ENCODE measurements at regions not wholly inside any gene's neighbourhood (a gene's known extent, or its start where the extent isn't known, plus 50 kb on each side); places are given as distances from the start of the nearest gene placed in this dataset.
"Not testable (repeated sequence)": the region's sequence is repeated elsewhere in the genome, so short reads cannot be mapped to it uniquely, and the experiment has no call there.

DNA sequence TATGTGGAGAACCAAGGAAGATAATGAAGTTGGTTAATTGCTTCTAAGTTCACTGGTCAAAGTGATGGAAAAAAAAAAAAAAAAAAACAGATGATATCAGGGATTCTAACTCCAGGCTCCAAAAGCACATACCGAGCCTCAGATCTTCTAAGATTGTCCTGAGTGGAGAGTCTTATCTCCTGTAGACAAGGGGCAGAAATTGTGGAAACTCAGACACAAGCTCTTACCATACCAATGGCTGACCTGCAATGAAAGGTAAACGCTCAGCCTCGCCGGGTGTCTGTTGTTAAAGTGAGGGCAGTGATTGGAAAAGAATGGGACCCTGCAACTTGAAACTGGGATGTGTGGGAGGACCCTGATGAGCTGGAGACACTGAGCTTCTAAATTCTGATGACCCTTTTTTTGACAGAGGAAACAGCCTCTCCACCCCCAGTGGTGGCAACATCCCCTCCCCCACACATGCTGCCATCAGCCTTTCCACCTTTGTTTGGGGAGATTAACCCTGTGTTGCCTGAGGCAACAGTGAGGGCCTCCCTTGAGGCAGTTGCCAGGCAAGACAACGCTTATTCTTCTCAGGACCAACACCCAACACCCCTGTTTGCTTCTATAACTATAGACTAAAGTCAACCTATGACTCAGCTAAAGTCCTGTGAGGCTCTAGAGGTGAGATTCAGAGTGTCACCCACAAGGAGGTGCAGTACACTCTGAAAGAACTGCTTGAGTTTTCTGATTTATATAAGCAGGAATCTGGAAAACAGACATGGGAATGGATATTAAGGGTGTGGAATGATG lies 154.0 kb downstream of the THBS2 start:
- DNase-seq, result no peak

DNA sequence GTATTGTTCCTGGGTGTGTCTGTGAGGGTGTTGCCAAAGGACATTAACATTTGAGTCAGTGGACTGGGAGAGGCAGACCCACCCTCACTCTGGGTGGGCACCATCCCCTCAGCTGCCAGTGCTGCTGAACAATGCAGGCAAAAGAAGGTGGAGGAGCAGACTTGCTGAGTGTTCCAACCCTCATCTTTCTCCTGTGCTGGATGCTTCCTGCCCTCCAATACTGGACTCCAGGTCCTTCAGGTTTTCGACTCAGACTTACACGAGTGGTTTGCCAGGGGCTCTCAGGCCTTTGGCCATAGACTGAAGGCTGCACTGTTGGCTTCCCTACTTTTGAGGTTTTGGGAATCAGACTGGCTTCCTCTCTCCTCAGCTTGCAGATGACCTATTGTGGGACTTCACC lies 155.0 kb downstream of the THBS2 start:
- DNase-seq, result not testable (repeated sequence)

DNA sequence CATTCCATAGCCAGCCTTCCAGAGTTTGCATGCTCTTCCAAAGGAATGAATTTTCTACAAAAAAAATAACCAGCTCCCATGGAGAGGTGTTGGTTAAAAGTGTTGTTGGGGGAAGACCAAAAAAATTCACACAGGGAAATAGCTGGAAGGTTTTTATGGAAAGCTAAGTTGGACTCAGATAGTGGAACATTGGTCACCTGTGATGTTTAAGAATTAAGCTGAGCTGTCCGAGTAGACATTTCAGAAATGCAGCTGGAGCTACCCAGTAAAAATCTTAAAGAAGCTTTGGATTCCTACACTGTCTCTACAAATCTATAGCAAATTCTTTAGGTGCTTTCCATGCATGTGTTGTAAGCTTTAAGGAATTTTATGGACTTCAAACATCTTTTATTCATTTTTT lies 155.5 kb downstream of the THBS2 start:
- no peak for DNase-seq

DNA sequence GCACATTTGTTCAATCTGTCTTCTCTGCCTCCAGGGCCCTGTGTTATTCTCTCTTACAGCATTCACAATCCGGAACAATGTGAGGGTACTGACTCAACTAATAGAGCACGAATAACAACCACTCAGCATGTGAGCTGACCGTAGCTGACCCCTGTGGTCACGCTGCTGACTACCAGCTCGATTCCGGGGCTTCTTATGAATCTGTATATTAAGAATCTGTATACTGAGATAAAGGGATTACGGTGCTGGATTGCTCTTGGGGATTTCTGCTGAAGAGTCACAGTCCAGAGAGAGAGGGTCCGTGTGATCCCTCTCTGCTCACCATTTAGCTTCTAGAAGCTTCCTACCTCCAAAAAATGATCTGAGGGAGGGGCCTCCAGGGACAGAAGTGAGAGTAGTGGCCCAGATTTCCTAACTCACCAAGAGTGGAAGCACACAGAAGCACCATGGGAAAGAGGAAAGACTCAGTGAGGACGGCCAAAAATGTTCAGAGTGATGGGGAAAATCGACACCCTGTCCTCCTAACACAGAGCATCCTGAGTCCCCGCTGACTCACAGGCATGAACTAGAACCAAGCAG lies 156.2 kb downstream of the THBS2 start:
- no peak for DNase-seq

DNA sequence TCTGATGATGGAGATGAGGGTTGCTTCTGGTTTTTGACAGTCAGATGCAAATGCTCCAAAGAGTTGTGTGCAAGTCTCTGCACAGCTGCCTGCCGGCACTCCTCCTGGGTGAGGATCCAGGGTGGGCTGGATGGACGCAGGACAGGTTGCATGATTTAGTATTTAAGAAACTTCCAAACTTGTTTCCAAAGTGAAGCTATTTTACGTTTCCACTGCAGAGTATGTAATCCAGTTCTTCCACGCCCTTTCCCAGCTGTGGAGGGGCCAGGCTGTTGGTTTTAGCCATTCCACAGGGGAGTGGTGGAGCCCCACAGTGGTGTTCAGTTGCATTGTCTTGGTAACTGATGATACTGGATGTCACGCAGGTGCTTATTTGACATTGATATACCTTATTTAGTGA lies 157.3 kb downstream of the THBS2 start:
- DNase-seq, result no peak

DNA sequence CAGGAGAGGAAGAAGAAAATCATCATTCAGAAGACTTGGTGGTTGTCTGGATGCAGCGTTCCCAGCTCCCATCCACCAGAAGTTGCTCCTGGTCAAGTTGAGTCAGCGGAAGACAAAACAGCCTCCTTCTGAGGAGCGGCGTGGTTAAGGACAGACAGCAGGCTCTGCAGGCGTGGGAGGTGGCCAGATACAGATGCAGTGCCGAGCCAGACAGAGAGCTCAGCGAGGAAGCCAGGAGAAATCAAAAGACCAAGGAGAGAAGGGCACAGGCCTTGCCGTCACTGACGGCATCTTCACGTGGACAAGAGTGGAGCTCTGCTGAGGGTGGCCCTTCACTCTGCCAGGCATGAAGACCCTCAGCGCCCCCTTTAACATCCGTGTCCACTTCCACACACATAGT lies 158.5 kb downstream of the THBS2 start:
- no peak for DNase-seq

DNA sequence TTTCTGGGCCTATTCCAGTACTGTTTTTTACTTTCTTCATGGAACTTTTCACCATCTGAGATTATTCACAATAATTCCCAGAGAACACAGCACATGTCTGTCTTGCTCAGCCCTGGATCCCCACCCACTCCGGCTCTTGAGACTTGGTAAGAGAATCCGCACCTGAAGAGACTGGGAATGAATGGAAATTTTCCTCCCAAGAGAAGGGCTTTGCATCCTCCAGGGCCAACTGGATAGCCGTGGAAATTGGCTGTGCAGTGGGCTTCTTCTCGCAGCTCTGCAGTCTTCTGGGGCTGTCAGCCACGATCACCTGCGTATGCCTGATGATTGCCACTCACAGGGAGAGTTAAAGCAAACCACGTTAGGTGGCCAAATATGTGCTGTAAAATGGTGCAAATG lies 159.1 kb downstream of the THBS2 start:
- DNase-seq, result no peak

DNA sequence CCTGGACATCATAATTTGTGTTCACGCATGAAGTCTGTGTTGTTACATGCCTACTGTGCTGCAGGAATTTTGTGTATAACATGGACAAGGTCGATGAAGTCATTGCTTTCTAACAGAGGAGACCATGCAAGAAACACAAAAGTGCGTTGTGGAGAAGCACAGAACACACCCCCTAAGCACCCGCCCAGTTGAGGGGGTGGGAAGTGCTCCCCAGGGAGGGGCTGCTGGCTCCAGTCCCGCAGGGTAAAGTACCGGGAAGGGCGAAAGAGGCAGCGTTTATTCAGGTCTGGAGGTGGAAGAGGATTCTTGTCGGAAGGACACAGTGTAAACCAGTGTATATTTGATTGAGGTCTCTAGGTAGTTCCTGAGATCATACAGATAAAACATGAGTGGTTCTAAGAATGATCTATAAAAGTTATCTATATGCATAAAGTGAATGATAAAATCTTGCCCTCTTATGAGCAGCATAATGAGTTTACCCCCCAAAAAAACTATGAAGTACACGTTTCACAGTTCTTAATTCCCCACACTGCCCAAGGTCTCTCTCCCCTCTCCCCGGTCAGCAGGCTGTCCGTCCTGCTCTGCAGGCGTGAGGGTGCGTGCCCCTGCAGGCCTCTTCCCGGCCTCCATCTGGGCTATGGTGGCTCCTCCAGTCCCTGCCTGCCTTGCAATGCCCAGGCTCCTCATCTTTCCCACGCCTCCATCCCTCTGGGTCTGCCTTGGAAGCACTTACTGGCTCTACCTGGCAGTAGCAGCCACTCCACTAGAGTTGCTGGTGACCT lies 159.7 kb downstream of the THBS2 start:
- no peak for DNase-seq

DNA sequence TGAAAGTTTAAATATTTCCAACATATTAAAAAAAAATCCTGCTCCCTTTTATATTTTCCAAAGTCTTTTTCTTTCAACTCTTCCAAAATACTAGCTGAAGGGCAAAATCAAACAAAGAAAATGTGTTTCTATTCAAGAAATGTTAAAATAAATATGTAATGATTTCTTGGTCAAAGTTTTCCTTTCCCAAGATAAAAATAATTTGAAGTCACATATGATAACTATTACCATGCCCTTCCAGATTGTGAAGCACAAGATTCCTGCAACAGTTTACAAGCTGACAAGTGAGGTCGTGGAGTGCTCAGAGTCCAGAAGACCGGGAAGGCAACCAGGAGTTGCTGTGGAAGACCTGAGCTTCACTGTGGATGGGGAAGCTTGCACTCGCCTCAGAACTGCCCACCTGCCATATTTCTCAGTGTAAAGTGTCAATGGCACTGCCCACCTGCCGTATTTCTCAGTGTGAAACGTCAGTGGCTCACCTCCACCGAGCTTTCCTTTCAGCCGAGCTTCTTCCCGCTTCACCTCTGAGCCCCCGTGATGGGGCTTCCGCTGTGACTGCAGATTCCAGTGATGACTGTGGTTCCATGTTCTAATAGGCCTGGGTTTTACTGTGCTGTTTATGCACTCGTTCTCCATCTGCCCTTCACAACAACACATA lies 160.5 kb downstream of the THBS2 start:
- DNase-seq, result no peak

DNA sequence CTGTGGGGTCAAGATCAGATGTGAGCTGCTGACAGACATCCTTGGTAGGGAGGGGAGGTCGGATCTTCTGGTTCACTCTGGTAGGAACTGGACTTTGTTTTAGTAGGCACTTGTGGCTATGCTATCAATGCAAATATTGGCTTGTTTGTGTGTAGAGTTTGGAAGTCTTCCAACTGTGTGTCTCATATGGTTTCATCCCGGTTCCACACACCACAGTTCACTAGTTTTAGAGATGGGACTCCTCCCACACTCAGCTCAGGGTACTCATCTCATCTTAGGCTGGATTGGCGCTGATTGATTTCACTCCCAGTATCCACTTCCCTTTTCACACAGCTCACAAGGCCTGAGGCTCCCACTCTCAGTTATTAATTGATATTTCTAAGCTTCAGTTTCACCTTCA lies 161.3 kb downstream of the THBS2 start:
- DNase-seq, result no peak

DNA sequence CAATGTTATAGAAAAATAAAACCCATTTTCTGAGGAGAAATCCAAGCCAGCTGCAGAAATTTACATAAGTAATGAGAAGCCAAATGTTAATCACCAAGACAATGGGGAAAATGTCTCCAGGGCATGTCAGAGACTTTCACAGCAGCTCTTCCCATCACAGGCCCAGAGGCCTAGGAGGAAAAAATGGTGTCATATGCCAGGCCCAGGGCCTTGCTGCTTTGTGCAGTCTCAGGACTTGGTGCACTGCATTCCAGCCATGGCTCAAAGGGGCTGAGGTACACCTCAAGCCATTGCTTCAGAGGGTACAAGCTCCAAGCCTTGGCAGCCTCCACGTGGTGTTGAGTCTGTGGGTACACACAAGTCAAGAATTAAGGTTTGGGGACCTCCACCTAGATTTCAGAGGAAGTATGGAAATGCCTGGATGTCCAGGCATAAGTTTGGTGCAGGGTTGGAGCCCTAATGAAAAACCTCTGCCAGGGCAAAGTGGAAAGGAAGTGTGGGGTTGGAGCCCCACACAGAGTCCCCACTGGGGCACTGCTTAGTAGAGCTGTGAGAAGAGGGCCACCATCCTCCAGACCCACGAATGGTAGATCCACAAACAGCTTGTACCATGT lies 163.0 kb downstream of the THBS2 start:
- not testable (repeated sequence) for DNase-seq

DNA sequence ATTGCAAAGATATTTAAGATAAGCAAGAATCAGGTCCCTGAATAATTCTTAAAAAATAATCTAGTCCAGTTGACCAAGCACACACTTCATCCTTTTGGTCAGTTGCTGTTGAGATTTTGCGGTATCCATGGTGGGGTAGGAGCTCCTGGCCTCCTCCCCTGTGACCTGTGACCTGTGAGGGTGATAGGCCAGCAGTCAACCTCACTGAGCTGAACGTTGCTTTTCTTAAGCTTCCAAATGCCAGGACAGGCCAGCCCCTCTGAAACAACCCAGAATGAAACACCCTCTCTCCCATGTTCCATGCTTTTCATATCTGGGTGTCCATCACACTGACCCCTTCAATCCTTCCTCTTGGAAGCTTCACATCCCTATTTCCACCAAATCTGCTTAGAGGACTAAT lies 164.9 kb downstream of the THBS2 start:
- no peak for DNase-seq

DNA sequence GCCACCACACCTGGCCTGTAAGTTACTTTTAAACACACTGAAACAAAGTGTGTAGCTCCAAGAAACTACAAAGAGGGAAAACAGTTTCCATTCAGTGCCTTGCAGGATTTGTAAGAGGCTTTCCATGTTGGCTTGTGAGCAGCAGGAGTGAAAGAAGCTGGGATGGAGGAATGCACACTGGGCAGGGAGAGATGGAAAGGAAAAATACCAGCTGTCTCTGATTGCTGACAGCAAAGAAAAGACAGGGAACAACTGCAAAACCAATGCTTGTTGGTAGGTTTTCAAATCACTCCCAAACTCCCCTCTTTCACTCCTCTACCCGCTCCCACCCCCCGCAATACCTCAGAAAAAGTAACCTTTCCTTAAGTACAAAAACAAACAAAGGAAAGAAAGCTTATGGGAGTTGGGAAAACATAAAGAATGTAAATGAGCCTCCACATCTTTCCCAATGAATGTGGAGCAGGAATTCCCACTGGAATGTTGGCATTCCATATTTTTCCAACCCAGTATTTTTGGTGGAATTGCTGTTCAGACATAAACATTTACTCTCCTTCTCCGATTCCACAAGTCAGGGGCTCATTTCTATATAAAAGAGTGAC lies 166.1 kb downstream of the THBS2 start:
- no peak for DNase-seq

DNA sequence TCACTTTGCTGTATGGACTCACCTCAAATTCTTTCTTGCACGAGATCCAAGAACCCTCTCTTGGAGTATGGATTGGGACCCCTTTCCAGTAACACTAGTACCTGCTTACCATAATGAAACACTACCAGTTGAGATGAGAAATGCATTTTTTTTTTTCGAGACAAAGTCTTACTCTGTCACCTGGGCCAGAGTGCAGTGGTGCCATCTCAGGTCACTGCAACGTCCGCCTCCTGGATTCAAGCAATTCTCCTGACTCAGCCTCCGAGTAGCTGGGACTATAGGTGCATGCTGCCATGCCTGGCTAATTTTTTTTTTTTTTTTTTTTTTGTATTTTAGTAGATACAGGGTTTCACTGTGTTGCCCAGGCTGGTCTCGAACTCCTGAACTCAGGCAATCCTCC lies 167.0 kb downstream of the THBS2 start:
- DNase-seq, result not testable (repeated sequence)

DNA sequence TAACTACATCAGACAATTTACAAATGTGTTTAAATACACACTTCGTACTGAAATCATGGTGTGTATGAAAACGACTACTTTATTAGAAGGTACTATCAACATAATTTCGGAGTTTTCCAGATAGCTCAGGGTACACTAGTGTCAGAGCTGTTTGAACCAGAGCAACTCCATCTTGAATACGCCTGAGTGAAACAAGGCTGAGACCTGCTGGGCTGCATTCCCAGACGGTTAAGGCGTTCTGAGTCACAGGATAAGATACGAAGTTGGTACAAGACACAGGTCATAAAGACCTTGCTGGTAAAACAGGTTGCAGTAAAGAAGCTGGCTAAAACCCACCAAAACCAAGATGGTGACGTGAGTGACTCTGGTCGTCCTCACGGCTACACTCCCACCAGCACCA lies 167.6 kb downstream of the THBS2 start:
- DNase-seq, result no peak

DNA sequence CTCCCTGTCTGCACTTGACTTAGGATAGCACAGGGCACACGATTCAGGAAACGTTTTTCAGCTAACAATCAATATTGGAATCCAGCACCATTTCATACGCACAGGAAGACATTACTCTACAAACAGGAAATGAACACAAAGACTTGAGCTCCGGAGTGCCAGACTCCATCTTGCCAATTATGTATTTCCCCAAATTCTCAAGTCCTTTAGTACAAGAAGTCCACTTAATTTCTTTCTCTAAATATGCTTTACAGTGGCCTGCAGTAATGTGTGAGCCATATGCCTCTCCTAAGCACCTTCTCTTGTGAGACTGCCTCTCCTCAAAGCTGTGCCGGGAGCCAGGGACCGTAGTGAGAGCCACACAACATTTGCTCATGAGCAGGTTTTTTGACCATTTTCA lies 168.2 kb downstream of the THBS2 start:
- DNase-seq, result no peak

DNA sequence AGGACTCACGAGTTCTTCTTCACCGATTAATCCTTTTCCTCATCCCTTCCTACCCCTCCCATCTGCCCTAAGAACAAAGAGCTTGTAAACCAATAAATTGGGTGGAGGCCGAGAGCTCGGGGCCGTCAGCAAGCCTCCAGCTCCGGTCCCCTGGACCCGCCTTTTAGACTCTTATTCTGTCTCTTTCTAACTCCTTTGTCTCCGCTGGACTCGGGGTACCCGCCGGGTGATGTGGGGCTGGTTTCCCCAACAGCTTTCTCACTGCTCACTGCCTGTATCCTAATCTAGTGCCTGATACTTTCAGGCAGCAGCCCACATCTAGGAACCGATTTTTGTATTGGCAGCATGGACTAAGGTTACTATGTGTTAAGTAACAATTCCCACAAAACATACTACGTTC lies 169.1 kb downstream of the THBS2 start:
- DNase-seq, result not testable (repeated sequence)

DNA sequence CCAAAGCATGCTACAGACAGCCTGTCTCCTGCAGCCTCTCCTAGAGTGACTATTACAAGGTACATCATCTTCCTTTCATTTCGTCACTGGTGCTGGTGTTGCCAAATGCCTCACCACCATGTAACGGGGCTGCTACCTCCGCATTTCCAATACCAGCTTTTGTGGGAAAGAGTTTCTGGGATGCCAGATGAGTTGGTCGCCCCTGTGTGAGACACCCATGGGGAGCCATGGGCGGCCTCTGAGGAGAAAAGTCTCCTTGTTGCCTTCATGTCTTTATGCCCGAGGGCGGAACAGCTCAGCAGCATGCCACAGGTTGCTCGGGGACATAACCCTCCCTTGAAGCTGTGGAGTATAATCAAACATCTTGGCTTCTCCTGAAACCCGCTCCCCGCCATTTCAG lies 169.6 kb downstream of the THBS2 start:
- no peak for DNase-seq

DNA sequence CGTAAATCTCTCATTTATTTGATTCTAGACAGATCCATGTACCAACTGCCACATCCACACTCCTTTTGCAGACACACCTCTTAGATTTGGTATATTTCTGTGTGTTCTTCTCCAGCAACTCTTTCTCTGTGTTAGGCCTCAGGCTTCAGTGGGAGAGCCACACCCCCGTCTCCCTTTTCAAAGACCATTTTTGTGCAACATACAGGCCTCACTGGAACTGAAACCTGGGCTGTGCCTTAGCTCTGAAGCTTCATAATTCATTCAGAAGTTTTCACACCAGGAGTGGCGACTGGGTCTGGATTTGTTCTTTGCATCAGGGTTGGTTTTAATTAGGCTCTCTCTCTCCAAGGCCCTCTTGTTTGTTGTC lies 170.2 kb downstream of the THBS2 start:
- DNase-seq, result no peak

DNA sequence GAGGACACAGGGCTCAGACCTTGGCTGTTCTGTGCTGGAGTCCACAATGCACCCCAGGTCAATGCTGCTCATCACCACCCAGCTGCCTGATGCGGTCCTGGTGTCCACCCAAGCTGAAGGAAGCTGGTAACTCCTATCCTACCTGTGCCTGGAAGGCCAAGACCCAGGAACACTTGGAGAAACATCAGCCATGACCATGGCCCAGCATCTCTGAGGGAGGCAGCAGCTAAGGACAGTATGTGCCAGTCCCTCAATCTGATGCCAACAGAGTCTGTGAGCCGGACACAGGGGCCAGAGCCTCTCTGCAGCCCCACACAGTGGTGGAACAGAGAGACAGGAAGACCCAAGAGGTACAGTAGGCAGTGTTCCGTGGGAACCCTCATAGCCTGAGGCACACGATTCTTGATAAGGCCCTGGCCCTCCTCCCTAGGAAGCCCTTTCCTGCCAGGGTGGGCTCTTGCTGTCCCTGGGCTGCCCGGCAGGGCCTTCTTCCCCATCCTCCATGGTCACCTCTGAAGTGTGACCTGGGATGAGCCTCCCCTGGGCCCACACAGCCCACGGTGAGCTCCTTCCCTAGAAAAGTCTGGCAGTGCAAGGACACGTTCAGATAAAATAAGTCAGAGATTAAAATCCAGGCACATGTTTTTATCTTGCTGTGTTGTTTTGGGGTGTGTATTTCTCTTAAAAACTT lies 170.7 kb downstream of the THBS2 start:
- no peak for DNase-seq

DNA sequence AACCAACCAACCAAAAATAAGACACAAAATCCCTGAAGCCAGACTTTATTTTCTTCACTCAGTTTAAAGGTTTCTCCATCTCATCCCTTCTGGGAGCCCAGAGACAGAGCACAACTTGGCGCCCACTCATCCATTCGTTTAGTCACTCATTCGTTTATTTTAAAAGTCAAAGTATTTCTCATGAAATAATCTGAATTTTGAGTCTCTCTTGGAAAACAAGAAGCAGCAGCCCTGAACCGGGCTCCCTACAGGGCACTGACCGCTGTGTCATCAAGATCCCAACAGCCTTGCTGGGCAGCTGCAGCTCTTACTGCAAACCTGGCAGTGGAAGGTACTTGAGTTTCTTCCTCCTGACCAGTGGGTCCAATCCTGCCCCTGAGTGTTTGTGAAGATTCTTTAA lies 171.6 kb downstream of the THBS2 start:
- no peak for DNase-seq

DNA sequence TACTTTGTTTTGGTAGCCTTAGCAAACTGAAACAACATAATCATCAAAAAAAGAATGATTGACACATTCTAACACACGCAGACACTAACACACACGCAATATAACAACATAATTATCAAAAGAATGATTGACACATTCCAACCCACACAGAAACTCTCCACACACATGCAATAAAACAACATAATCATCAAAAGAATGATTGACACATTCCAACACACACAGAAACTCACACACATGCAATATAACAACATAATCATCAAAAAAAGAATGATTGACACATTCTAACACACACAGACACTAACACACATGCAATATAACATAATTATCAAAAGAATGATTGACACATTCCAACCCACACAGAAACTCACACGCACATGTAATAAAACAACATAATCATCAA lies 172.4 kb downstream of the THBS2 start:
- no peak for DNase-seq
